ENCODE measurements at regions not wholly inside any gene's neighbourhood (a gene's known extent, or its start where the extent isn't known, plus 50 kb on each side); places are given as distances from the start of the nearest gene placed in this dataset.

DNA sequence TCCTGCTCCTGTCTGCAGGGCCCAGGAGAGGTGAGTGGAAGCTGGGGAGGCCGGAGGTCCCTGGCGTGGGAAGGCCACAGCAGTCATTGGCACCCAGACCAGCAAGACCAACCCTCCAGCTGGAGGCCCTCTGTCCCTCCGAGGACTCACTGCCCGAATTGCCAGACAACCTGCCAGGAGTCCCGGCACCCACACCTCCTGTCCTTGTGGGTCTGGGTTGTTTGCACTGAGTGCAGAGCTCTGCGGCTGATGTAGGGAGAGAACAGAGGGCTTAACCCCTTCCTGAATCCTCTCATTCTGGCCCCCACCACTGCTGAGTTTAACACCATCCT is 204.9 kb downstream of the KIF26A start:
- peaks cover 6 to 7% of the 10 kb centered on the region in 2 donors for H3K4me1 ChIP-seq (ENCODE audit: control insufficient read depth in 2 of 2, insufficient read depth in 2 of 2, low read length in 2 of 2)
- no peaks in the 10 kb centered on the region for H3K9me3 ChIP-seq (ENCODE audit: control insufficient read depth in 2 of 2, low read length in 2 of 2)
- H3K27ac ChIP-seq (ENCODE audit: low read depth in 2 of 2, low read length in 2 of 2): no peak overlapping the region
- H3K36me3 ChIP-seq (ENCODE audit: control insufficient read depth in 2 of 2, insufficient read depth in 2 of 2, low read length in 2 of 2): no peaks in the 10 kb centered on the region
- H3K9ac ChIP-seq (ENCODE audit: low read depth in 1 of 2, low read length in 2 of 2): no peak overlapping the region
- peaks cover 0 to 3% of the 10 kb centered on the region in 2 donors for H3K27me3 ChIP-seq (ENCODE audit: control insufficient read depth in 2 of 2, insufficient read depth in 2 of 2, low read length in 2 of 2)
- H3K4me3 ChIP-seq (ENCODE audit: low read length in 2 of 2): no peak overlapping the region

GRCh38 chr14:104343690-104344640 is 205.6 kb downstream of the KIF26A start:
- H3K27me3 ChIP-seq (ENCODE audit: control insufficient read depth in 2 of 2, insufficient read depth in 2 of 2, low read length in 2 of 2): peaks cover 0 to 3% of the 10 kb centered on the region in 2 donors
- H3K4me1 ChIP-seq (ENCODE audit: control insufficient read depth in 2 of 2, insufficient read depth in 2 of 2, low read length in 2 of 2): peaks cover 6 to 7% of the 10 kb centered on the region in 2 donors
- no peak overlapping the region for H3K9ac ChIP-seq (ENCODE audit: low read depth in 1 of 2, low read length in 2 of 2)
- H3K36me3 ChIP-seq (ENCODE audit: control insufficient read depth in 2 of 2, insufficient read depth in 2 of 2, low read length in 2 of 2): no peaks in the 10 kb centered on the region
- H3K27ac ChIP-seq (ENCODE audit: low read depth in 2 of 2, low read length in 2 of 2): no peak overlapping the region
- no peaks in the 10 kb centered on the region for H3K9me3 ChIP-seq (ENCODE audit: control insufficient read depth in 2 of 2, low read length in 2 of 2)
- H3K4me3 ChIP-seq (ENCODE audit: low read length in 2 of 2): no peak overlapping the region

DNA sequence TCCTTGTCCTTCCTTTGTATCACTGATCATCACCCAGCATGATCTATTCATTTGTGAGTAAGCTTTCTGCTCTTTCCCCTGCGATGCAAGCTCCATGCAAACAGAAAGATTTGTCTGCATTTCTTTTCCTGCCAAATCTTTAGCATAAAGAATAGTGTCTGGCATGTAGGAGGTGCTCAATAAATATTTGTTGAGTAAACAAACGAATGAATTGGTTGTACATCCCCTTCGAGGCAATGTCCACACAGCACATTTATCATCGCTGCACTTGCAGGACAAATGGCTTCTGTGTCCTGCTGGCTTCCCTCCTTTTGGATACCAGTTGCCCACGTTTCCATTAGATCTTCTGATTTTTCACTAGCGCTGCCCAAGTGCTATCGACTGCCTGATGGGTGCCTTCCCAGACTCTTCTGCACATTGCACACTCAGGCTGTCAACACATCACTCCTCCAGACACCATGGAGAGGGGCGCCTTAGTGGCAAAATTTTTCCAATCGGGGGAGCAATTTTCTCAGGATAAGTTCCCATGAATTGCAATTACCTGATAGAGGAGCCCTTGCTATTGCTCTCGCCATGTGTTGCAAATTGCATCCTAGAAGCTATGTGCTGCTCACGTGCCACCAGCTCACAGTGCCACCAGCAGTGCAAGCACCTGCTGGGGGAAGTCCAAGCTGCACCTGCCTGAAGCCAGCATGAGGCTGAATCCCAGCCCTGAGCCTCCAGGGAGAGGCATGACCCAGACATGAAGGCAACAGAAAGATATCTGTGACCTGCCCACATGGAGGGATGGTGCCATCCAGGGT is 206.6 kb downstream of the KIF26A start:
- H3K27ac ChIP-seq (ENCODE audit: low read depth in 2 of 2, low read length in 2 of 2): no peak overlapping the region
- no peak overlapping the region for H3K9ac ChIP-seq (ENCODE audit: low read depth in 1 of 2, low read length in 2 of 2)
- H3K36me3 ChIP-seq (ENCODE audit: control insufficient read depth in 2 of 2, insufficient read depth in 2 of 2, low read length in 2 of 2): no peaks in the 10 kb centered on the region
- H3K9me3 ChIP-seq (ENCODE audit: control insufficient read depth in 2 of 2, low read length in 2 of 2): no peaks in the 10 kb centered on the region
- peaks cover 6 to 7% of the 10 kb centered on the region in 2 donors for H3K4me1 ChIP-seq (ENCODE audit: control insufficient read depth in 2 of 2, insufficient read depth in 2 of 2, low read length in 2 of 2)
- no peak overlapping the region for H3K4me3 ChIP-seq (ENCODE audit: low read length in 2 of 2)
- H3K27me3 ChIP-seq (ENCODE audit: control insufficient read depth in 2 of 2, insufficient read depth in 2 of 2, low read length in 2 of 2): peaks cover 0 to 3% of the 10 kb centered on the region in 2 donors

DNA sequence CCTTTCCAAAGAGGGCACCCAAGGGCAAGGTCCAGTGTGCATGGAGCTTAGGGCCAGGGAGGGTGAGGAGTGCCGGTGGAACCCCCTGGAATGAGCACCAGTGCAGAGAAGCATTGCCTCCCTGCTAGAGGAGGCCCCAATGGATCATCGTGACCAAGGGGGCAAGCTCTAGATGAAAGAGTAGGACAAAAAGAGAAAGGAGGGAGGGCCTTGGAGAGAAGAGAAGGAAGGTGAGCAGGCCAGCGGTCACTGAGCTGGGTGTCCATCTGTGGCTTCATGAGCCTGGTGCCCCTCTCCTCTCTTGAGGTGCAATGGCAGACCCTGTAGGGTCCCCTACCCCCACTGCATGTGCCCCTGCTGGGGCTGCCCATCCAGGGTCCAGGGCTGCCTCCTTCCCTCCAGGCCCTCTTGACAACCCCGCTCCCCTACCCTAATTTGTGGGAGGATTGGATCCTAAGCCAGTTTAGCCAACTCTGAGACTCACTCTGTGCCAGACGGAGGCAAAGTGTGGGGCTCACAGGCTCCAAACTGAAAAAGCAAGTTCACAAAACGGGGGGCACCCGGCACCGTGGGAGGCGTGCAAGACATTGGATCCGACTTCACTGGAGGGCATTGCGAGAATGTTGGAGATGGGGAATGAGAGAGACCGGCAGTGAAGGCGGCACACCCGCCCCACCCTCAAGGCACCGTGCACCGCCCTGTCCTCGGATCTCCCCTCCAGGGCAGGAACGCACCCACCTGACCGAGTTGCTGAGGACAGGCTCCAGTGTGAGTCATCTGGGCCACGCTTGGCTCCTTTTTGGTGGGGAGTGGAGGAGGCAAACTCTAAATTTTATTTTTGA is 207.5 kb downstream of the KIF26A start:
- Histone ChIP-seq H3K9me3 (ENCODE audit: control insufficient read depth in 2 of 2, low read length in 2 of 2) (no peaks in the 10 kb centered on the region), H3K27ac (ENCODE audit: low read depth in 2 of 2, low read length in 2 of 2) (no peak overlapping the region), H3K9ac (ENCODE audit: low read depth in 1 of 2, low read length in 2 of 2) (no peak overlapping the region), H3K4me3 (ENCODE audit: low read length in 2 of 2) (no peak overlapping the region), H3K4me1 (ENCODE audit: control insufficient read depth in 2 of 2, insufficient read depth in 2 of 2, low read length in 2 of 2) (peaks cover 6 to 7% of the 10 kb centered on the region in 2 donors), H3K27me3 (ENCODE audit: control insufficient read depth in 2 of 2, insufficient read depth in 2 of 2, low read length in 2 of 2) (peaks cover 0 to 3% of the 10 kb centered on the region in 2 donors), H3K36me3 (ENCODE audit: control insufficient read depth in 2 of 2, insufficient read depth in 2 of 2, low read length in 2 of 2) (no peaks in the 10 kb centered on the region)

DNA sequence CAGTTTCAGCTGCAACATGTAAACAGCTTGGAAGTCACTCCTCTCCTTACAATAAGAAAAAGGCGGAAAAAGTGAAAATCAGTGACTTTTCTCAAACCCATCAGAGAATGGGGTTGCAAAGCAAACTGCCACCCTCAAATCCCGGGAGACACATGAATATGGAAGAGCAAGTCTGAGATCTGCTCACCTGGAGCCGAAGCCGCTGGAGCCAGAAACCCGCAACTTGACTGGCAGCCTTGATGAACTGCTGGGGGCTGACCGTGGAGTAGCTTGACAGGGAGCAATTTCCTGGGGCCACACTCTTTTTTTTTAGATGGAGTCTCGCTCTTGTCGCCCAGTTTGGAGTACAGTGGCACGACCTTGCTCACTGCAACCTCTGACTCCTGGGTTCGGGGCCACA is 208.2 kb downstream of the KIF26A start:
- Histone ChIP-seq H3K9me3 (ENCODE audit: control insufficient read depth in 2 of 2, low read length in 2 of 2) (no peaks in the 10 kb centered on the region), H3K9ac (ENCODE audit: low read depth in 1 of 2, low read length in 2 of 2) (no peak overlapping the region), H3K36me3 (ENCODE audit: control insufficient read depth in 2 of 2, insufficient read depth in 2 of 2, low read length in 2 of 2) (no peaks in the 10 kb centered on the region), H3K27me3 (ENCODE audit: control insufficient read depth in 2 of 2, insufficient read depth in 2 of 2, low read length in 2 of 2) (peaks cover 0 to 2% of the 10 kb centered on the region in 2 donors), H3K4me3 (ENCODE audit: low read length in 2 of 2) (no peak overlapping the region), H3K27ac (ENCODE audit: low read depth in 2 of 2, low read length in 2 of 2) (no peak overlapping the region), H3K4me1 (ENCODE audit: control insufficient read depth in 2 of 2, insufficient read depth in 2 of 2, low read length in 2 of 2) (peaks cover 6 to 7% of the 10 kb centered on the region in 2 donors)

DNA sequence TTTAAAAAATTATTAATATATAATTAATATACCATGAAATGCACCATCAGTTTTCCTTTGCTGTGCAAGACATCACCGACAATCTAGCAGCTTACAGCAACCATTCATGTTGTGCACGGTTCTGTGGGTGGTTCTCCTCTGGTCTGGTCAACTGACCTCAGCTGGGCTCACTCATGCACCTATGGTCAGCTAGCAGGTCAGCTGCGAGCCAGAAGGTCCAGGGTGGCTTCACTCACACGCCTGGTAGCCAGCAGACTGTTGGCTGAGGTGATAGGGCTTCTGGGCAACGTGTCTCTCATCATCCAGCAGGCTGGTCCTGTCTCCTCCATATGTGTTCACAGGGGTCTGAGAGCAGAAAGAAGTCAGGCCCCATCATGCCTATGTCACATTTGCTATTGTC is 210.4 kb downstream of the KIF26A start:
- Histone ChIP-seq H3K4me3 (ENCODE audit: low read length in 2 of 2) (no peak overlapping the region), H3K9me3 (ENCODE audit: control insufficient read depth in 2 of 2, low read length in 2 of 2) (no peaks in the 10 kb centered on the region), H3K27me3 (ENCODE audit: control insufficient read depth in 2 of 2, insufficient read depth in 2 of 2, low read length in 2 of 2) (no peaks in the 10 kb centered on the region), H3K4me1 (ENCODE audit: control insufficient read depth in 2 of 2, insufficient read depth in 2 of 2, low read length in 2 of 2) (no peaks in the 10 kb centered on the region), H3K9ac (ENCODE audit: low read depth in 1 of 2, low read length in 2 of 2) (no peak overlapping the region), H3K27ac (ENCODE audit: low read depth in 2 of 2, low read length in 2 of 2) (no peak overlapping the region), H3K36me3 (ENCODE audit: control insufficient read depth in 2 of 2, insufficient read depth in 2 of 2, low read length in 2 of 2) (no peaks in the 10 kb centered on the region)

- H3K36me3 ChIP-seq (ENCODE audit: control insufficient read depth in 2 of 2, insufficient read depth in 2 of 2, low read length in 2 of 2): no peaks in the 10 kb centered on the region
- no peak overlapping the region for H3K4me3 ChIP-seq (ENCODE audit: low read length in 2 of 2)
- no peaks in the 10 kb centered on the region for H3K27me3 ChIP-seq (ENCODE audit: control insufficient read depth in 2 of 2, insufficient read depth in 2 of 2, low read length in 2 of 2)
- H3K4me1 ChIP-seq (ENCODE audit: control insufficient read depth in 2 of 2, insufficient read depth in 2 of 2, low read length in 2 of 2): no peaks in the 10 kb centered on the region
- no peak overlapping the region for H3K27ac ChIP-seq (ENCODE audit: low read depth in 2 of 2, low read length in 2 of 2)
- H3K9ac ChIP-seq (ENCODE audit: low read depth in 1 of 2, low read length in 2 of 2): no peak overlapping the region
- H3K9me3 ChIP-seq (ENCODE audit: control insufficient read depth in 2 of 2, low read length in 2 of 2): no peaks in the 10 kb centered on the region
Observed at GRCh38 chr14:104349950-104350349, 211.6 kb downstream of the KIF26A start.

GRCh38 chr14:104350463-104351185 is 212.2 kb downstream of the KIF26A start:
- H3K9me3 ChIP-seq (ENCODE audit: control insufficient read depth in 2 of 2, low read length in 2 of 2): no peaks in the 10 kb centered on the region
- no peak overlapping the region for H3K4me3 ChIP-seq (ENCODE audit: low read length in 2 of 2)
- no peak overlapping the region for H3K9ac ChIP-seq (ENCODE audit: low read depth in 1 of 2, low read length in 2 of 2)
- no peaks in the 10 kb centered on the region for H3K36me3 ChIP-seq (ENCODE audit: control insufficient read depth in 2 of 2, insufficient read depth in 2 of 2, low read length in 2 of 2)
- H3K27ac ChIP-seq (ENCODE audit: low read depth in 2 of 2, low read length in 2 of 2): no peak overlapping the region
- no peaks in the 10 kb centered on the region for H3K4me1 ChIP-seq (ENCODE audit: control insufficient read depth in 2 of 2, insufficient read depth in 2 of 2, low read length in 2 of 2)
- H3K27me3 ChIP-seq (ENCODE audit: control insufficient read depth in 2 of 2, insufficient read depth in 2 of 2, low read length in 2 of 2): no peaks in the 10 kb centered on the region

GRCh38 chr14:104351849-104352492 is 213.6 kb downstream of the KIF26A start:
- H3K27me3 ChIP-seq (ENCODE audit: control insufficient read depth in 2 of 2, insufficient read depth in 2 of 2, low read length in 2 of 2): no peaks in the 10 kb centered on the region
- H3K9ac ChIP-seq (ENCODE audit: low read depth in 1 of 2, low read length in 2 of 2): no peak overlapping the region
- no peaks in the 10 kb centered on the region for H3K9me3 ChIP-seq (ENCODE audit: control insufficient read depth in 2 of 2, low read length in 2 of 2)
- H3K27ac ChIP-seq (ENCODE audit: low read depth in 2 of 2, low read length in 2 of 2): no peak overlapping the region
- H3K4me3 ChIP-seq (ENCODE audit: low read length in 2 of 2): no peak overlapping the region
- no peaks in the 10 kb centered on the region for H3K36me3 ChIP-seq (ENCODE audit: control insufficient read depth in 2 of 2, insufficient read depth in 2 of 2, low read length in 2 of 2)
- H3K4me1 ChIP-seq (ENCODE audit: control insufficient read depth in 2 of 2, insufficient read depth in 2 of 2, low read length in 2 of 2): no peaks in the 10 kb centered on the region
